Right forelimb (tissue), 1 donor: ENCODE measurements at regions not wholly inside any gene's neighbourhood (a gene's known extent, or its start where the extent isn't known, plus 50 kb on each side); places are given as distances from the start of the nearest gene placed in this dataset.

Experiments
- DNase-seq: peaks from one replicate; pipeline ENCODE4 v3.0.0-alpha.2; 2018

DNA sequence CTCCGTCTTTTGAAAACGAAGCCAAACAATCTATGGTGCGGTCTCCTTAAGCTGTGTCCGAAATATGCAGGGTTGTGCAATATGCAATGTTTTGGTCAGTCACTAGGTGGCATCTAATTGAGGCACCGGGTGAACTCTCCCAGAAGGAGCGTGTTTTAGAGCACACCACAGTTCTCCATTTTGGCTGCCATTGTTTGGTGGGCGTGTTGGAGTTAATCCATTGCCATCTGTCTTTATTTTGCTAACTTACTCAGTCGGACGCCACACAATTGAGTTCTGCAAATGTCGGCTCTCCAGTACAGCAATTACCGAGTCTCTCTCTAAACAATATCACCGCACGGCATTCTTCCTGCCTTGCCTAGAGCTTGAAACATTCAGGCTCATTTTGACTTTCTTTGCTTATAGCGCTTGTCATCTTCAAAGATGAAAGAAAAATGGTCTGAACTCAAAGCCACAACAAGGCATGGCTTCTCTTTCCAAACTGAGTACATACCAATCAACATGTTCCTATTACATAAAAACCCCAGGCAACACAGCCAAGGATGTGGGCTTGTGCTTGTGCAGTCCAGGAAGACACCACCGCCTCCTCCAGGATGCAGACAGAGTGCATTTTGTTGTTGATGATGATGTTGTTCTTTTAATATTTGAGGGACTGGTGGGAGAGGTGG lies 182.0 kb upstream of the SERP2 start:
- peak; percentile 64 for DNase-seq

GRCh38 chr13:44193731-44194130 lies 179.9 kb upstream of the SERP2 start:
- DNase-seq = no peak

- DNase-seq = no peak
Observed at GRCh38 chr13:44195245-44195644, 178.4 kb upstream of the SERP2 start.

DNA sequence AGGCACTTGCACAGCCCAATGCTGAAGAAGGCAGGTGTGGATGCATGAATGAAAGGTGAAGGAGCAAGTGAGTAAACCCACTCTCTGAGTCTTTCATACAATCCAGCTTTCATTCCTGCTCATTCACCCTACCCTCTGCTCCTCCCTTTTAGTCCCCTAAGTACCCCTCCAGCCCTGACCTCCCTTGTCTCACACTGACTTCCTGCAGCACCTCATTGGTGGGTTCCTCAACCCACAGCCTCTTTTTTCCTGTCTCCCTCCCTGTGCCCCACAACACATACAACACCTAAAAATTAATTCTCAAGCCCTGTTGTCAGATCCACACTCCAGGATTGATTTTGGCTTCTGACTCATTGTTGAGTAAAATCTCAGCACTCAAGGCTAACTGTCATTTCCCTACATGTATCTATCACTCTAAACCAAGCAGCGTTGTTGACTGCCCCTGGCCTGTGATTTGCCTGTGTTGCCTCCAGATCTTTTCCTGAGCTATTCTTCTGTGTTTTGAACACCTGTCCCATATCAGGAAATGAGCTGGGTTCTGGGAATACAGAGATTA lies 177.3 kb upstream of the SERP2 start:
- no peak for DNase-seq

DNA sequence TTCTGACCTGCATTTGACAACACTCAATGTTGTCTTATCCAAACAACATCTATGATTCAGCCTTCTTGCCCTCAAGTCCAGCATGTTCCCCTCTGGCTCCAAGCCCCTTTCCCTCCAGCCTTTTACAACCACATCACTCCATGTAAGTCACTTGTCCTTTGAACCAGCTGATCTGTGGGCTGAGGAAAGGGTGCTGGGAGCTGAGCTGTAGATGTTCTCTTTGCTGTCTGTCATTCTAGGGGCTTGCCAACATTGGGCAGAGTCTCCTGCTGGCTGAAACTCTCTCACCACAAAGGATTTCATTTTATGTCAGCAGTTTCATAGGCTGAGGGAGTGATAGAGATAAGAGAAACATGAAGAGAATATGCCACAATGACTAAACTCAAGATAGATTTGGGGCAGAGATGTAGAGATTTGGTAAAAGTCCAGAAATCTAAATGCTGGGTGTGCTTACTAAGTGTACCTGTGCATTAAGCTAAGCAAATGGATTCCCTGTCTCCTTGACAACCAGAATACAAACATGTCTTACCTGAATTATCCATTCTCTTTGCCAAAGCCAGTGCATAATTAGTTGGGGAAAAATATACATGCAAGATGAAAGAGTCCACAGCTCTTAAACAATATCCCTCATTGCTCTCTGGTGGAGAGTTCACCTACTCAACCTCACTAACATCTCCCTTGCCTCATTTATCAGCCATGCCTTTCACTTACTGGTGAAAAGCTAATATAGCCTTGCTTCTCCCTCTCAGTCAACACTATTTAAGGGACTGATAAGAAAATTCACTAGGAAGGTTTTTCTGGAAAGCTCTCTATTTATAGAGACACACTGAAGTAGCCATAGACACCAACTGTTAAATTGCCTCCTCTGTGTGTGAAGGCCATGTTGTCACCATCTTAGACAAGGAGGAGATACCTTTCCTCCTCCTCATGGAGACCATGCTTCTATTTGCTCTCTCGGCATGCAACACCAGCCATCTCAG lies 175.5 kb upstream of the SERP2 start:
- no peak for DNase-seq

- DNase-seq = no peak
Observed at GRCh38 chr13:44198826-44199225, 174.8 kb upstream of the SERP2 start.

DNA sequence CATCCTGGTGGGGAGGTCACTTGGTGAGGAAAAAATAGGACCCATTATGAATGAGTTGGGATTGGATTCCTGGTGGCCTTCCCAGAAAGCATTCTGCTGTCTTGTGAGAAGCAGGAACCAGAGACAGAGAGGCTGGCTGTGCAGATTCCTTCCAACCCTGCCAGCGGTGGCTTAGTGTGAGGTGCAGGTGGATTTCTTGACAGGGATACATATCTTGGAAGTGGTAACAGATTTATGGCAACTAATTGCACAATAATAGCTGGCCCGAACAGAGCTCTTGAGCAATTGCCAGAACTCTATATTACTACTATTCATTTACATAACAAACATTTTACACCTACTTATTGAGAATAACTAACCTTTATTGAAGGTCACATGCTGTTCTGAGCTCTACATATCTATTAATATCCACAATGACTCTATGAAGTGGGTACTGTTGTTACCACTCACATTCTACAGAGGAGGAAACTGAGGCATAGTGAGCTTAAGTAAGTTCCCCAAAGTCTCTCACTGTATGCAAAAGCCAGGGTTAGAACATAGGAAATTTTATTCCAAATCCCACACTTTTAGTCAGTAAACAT lies 173.9 kb upstream of the SERP2 start:
- DNase-seq = no peak

- no peak for DNase-seq
Observed at GRCh38 chr13:44206434-44206833, 167.2 kb upstream of the SERP2 start.

DNA sequence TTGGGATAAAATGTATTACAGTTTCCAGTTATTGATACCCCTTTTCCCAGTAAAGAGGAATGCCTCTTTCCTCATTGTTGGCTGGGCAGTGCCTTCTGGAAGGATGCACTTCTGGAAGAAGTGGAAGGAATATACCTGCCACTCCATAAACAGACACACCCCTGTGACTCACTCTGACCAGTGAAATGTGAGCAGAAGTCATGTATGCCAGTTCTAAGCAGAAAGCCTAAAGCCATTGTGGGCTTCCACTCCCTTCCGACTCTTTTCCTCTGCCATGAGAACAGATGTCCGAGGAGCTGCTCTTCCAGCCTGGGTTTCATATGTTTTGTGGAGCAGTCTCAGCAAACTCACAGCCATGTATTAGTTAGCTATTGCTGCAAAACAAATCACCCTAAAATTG lies 166.1 kb upstream of the SERP2 start:
- no peak for DNase-seq

DNA sequence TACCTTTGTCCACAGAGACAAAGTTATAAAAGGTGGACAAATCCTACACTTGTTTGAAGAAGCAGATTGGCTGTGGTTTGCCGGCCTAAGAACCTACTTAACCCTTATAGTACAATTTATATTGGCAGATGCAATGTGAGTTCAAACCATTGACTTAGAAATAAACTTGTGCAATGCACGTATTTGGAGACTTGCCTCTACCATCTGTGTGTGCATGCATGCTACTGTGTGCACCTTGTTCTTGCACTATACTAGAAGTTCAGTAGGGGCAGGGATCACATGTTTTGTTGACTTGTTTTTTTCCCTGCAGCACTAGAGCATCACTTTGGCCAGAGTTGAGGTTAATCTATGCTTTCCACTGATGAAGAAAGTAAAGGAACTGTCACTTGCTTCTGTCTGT lies 163.1 kb upstream of the SERP2 start:
- no peak for DNase-seq

DNA sequence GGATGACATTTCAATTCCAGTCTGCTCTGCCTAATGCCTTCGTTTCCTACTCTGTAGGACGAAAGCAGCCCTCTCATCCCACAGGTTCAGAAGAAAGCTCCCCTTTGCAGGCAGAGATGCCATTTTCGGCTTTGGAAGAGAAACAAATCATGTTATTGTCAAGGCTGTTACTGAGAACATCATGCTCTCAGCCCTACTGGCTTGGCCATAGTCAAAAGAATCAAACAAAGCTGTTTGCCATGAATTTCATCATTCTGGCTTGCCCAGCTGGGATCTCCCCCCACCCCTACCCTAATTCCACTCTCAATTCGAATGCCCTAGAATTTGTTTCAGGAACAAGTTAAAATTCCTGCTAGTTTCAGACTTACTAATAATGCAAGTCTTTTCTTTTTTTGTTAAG lies 162.3 kb upstream of the SERP2 start:
- DNase-seq = no peak

- no peak for DNase-seq
Observed at GRCh38 chr13:44211704-44212346, 161.8 kb upstream of the SERP2 start.

GRCh38 chr13:44212633-44213396 lies 160.8 kb upstream of the SERP2 start:
- no peak for DNase-seq

DNA sequence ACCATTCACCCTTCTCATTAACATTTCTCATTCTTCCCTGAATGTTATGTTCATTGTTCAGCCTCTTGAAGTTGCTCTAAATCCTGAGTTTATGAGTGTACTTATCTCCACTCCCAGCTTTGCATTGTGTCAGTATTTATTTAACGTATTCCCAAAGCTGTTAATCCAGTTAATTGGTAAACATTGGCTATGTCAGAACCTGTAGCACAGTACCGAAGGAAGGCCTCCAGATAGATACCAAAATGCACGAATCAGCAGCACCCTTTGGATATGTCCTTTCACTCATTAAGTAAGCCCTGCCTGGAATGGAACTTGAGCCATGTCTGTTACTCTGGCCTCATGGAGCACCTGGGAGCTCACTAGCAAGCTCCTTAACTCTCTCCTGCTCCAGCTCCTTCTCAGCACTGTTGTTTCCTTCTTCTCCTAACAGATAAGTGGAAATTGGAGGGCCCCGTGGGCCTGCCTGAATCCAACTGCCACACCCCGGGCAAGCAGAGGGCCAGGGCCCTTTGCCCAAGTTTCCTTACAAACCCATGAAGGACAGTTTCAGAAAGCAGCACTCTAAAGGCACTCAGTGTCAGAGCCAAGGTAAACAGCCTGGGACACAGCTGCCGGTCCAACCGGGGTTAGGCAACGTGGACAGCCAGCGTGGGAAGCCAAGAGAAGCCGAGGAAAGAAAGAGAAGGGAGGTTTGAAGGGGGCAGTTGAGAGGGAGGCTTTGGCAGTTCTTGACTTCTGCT lies 155.0 kb upstream of the SERP2 start:
- peak; percentile 62 for DNase-seq

DNA sequence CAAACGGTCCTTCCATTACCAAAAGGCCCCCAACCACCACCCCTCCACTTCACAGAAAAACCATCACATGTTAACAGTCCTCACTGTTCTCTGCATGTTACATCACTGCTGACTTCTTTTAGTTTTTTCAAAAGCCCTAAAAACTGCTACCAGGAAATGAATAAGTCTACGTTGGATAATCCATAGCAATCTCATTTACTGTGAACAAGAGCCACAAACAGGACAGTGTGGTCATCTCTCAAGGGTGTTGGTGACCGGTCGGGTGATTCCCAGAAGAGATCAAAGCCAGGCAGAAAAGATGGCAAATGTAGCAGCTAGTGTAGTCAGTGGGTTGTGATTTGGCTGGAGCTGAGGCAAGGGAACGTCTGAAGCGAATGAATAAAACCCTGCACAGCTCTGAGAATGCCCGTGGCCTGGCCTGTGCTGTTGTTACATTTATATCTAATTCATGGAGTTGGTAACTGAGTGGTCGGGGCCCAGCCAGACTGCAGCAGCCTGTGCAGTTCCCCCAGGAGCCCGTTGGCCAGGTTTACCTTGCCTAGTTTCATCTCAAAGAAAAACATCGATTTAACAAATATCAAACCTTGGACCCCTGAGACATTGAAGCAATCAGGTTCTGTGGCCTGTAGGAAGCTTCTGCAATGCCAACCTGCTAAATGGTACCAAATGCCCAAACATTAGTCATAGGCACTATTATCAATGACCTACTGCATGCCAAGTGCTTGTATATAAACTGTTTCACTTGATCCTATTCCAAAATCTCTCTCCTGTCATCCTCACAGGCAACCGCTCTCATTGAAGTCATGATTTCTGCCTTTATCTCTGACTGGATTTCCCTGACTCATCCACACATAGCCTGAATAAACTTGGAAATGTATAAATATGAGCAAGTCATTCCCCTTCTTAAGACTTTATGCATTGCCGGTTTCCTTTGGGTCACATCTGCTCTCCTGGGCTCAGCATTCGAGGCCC lies 153.8 kb upstream of the SERP2 start:
- no peak for DNase-seq

GRCh38 chr13:44220948-44221347 lies 152.7 kb upstream of the SERP2 start:
- no peak for DNase-seq

DNA sequence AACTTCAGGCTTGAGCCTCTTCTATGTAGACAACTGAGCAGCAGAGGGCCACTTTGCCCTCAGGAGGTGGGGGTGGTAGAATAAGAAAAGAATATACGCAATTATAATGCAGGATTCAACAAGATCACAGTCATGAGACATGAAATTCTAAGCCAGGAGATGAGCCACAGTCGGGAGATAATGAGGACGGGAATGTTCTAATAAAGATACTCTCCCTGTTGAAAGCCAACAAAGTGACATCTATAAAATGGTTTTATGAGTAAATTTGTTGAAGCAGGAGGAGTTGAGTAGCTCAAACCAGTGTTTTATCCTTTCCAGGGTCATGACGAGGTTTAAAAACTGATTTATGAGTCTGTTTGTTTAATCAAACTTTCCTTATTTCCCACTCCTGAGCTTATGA lies 152.0 kb upstream of the SERP2 start:
- no peak for DNase-seq

- no peak for DNase-seq
Observed at GRCh38 chr13:44223770-44224444, 149.7 kb upstream of the SERP2 start.

GRCh38 chr13:44224450-44225149 lies 149.0 kb upstream of the SERP2 start:
- DNase-seq = no peak
